Inflammatory macrophage (primary cell): ENCODE measurements at regions not wholly inside any gene's neighbourhood (a gene's known extent, or its start where the extent isn't known, plus 50 kb on each side); places are given as distances from the start of the nearest gene placed in this dataset.
A peak's percentile ranks its signal among the peaks of the same experiment; 100 is the strongest.

Source experiments
- DNase-seq, 2 donors: peaks; one replicate each; pipeline ENCODE4 v3.0.0-alpha.2; 2020 to 2022

GRCh38 chr10:4006051-4006450 lies 221.0 kb upstream of the KLF6 start:
- peak; percentile 85 to 87 for DNase-seq

DNA sequence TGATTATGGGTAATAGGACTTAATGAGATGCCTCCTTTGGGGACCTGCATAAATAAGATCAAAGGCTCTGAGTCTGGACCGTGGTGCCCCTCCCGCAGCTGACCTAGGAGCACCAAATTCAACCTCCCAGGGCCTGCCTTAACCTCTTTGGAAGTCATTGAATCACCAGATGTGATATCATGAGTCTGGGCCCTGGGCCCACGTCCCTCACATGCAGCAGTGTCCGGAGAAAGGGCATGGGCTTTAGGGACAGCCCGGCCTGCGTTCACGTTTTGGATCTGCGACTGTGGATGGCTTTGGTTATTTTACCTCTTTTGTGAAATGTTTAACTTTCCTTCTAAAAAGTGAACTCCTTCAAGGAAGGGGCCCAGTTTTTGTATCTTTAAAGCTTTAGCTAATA lies 220.0 kb upstream of the KLF6 start:
- no peak for DNase-seq

DNA sequence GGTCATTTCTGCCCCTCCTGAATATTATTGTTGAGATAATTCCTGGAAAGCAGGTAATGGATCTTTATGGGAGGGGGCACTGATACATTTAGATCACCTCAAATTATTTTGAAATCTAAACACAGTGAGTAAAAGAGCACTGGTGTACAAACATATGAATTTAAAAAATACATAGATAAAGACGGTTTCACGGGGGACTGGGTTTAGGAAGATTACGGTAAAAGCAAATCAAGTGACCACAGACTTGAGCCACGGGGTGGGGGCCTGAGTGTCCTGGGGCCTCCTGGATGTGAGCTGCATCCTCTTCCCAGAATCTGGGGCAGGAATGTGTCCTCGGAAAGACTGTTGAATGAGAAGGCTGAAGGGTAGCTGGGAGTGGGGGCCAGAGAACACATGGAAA lies 219.1 kb upstream of the KLF6 start:
- no peak for DNase-seq

GRCh38 chr10:4003348-4003973 lies 218.5 kb upstream of the KLF6 start:
- no peak for DNase-seq

DNA sequence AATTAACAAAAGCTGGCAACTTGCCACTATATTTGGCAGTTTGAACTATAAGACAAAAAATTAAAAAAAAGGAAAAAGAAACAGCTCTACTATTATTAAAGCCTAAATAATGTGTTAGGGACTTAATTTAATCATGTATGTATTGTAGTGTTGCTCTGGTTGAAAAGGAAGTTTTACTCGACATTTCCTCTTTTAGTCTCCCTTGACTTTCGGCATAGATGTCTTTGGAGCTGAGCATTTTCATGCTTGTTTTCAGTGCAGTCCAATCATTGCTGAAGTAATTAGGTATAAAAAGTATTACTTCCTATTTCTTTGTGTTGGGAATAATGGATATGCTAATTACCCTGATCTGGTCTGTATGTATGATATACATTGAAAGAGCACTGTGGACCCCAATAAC lies 216.8 kb upstream of the KLF6 start:
- DNase-seq: peak; percentile 39 to 43

- no peak for DNase-seq
Measured at GRCh38 chr10:3999642-4000041, 214.6 kb upstream of the KLF6 start.

GRCh38 chr10:3996697-3997096 lies 211.7 kb upstream of the KLF6 start:
- no peak for DNase-seq

DNA sequence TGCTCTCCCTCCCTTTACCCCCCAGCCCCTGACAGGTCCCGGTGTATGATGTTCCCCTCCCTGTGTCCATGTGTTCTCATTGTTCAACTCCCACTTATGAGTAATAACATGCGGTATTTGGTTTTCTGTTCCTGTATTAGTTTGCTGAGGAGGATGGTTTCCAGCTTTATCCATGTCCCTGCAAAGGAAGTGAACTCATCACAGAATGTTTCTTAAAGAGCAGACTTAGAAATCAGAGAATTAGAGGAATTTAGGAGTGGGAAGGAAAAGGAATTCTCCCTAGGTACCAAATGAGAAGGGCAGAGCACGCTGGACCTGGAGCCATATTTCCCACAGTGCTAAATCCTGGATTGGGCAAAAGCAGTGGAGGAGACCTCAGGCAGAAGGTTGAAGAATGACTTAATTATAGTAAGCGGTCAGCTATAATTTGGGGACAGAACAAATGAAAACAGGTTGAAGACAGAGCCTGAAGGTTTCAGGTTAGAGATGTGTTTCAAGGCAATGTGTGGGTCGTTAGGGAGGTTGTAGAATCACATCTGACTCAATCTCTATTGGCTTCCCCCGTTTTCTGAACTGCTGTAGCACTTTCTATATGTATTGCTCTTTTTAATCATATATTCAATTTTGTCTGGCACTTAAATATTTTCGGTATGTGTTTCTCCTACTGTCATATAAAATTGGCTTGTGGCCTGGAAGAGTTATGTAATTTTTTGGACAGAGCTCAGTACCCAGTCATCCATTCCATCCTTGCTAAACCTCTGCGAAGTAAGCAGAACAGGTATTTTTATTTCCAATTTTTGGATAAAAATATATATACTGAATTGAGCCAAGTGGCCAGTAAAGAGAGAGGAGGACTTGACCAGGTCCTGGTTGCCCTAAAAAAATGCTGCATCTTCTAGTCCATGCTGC lies 210.5 kb upstream of the KLF6 start:
- peak in 1 of 2 donors; percentile 33 for DNase-seq

DNA sequence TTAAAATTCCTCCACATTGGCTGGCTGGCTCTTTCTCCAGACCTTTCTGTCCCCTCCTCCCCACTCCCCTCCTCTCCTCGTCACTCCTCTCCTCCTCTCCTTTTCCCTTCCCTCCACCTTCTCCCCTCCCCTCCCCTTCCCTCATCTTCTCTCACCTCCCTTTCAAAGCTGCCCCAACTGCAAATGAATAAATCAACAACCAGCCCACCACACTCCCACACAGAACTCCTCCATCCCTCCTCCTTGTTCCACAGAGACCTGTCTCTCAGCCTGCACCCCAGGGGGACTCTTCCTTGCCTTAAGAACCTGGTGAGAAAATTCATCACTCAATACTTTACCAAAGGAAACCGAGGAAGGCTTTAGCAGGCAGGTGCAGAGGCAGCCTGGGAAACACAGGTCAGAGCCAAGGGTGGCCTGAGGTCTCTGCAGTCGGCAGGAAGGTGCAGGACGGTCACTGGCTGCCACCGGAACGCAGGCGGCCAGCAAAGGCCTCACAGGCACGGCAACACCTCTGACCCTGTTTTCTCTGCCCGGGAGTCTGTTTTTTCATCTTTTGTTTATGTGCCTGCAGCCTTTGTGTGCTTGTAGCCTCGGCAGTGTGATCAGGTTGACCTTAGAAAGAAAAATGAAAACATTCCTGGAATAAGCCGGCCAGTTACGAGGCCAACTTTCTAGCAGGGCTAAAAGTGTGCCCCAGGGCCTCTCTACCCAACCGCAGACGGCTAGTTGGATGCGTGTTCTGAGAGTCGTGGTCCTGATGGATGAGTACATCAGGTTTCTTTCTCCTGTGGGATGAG lies 207.6 kb upstream of the KLF6 start:
- DNase-seq: no peak

DNA sequence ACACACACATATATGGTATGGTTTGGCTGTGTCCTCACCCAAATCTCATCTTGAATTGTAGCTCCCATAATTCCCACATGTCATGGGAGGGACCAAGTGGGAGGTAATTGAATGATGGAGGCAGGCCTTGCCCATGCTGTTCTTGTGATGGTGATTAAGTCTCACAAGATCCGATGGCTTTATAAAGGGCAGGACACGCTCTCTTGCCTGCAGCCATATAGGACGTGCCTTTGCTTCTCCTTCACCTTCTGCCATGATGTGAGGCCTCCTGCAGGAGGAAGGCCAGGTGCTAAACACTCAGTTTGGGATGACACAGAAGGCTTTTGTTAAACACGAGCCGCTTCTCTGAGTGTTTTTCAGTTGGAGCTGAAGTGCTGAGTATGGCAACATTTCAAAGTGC lies 205.3 kb upstream of the KLF6 start:
- no peak for DNase-seq

GRCh38 chr10:3987143-3987974 lies 202.3 kb upstream of the KLF6 start:
- no peak for DNase-seq

DNA sequence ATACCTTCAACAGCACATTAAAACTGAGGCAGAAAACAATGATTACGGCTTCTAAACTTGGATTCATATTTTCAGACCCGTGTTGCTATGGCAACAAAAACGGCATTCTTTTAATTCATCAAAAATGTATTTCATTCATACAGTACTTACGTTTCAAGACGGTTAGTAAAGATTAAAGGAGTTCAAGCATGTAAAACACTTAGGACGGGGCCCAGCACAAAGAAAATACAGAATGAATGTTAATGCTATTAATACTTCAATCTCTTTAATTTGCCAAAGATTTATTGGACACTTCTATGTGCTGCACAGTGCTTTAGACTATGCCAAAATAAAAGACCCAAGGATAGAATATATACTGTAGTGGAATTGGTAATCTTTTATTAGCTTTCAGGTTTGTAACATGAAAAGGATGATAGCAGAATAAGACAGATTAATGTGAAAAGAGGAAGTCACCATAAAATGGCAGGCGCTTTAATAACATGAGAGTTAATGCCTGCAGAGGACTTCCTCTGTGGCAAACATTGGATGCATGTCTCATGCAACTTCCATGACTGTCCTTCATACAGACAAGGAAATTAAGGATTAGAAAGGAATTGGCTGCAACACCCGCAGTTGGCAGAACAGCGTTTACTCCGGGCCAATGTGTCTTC lies 201.6 kb upstream of the KLF6 start:
- peak; percentile 11 to 15 for DNase-seq

DNA sequence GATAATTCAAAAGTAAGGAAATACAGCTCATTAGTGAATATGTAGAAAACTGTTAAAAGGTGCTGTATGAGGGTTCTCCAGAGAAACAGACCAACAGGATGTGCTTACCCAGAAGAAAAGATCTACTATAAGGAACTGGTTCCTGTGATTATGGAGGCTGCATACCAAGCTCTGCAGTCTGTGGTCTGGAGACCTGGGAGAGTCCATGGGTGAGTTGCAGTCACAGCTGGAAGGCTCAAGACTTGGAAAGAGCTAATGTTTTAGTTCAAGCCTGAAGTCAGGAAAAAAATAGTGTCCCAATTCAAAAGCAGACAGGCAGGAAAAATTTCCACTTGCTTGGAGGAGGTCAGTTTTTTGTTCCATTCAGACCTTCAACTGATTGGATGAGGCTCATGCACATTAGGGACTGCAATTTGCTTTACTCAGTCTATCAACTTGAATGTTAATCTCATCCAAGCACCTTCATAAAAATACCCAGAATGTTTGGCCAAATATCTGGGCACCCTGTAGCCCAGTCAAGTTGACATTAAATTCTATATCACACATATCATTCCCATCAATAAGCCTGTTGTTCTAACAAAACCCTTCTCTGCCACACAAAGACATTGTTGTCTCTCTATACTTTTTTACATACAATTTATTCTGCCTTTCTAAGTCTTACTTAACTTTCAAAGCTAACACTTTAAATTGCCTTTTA lies 197.9 kb upstream of the KLF6 start:
- no peak for DNase-seq

DNA sequence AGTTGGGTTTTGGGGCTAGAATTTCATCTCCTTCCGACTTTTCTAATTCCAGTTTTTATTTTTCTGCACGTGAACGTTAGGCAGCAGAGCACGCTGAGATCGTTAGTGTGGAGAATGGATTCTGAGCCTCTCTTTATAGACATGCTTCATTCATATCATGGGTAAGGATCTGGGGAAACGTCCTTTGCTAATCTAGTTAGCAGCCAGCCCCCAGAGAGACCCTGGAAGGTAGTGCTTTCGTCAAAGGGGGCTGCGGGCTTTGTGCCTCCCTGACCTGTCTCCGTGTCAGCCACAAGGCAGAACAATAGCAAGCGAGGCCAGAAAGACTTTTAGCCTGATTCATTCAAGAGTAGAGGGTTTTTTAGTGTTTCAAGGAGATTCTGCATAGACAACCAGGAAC lies 196.3 kb upstream of the KLF6 start:
- DNase-seq: no peak

DNA sequence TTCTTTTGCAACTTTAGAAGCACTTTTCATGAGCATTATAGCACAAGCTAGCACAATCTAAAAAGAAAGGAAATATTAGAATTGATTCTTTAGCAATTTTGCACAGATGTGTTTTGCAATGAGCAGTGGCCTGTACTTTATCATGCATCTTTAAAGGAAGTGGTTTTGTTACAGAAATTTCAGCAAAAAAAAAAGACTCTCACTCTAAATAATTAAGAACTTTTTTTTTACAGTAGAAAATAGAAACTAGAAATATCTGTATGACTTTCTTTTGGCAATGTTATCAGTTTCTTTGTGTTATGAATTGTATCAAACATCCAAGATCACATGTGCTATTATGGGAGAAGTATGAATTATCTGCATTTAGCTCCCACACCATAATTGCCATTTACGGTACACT lies 195.7 kb upstream of the KLF6 start:
- peak; percentile 22 to 62 for DNase-seq

DNA sequence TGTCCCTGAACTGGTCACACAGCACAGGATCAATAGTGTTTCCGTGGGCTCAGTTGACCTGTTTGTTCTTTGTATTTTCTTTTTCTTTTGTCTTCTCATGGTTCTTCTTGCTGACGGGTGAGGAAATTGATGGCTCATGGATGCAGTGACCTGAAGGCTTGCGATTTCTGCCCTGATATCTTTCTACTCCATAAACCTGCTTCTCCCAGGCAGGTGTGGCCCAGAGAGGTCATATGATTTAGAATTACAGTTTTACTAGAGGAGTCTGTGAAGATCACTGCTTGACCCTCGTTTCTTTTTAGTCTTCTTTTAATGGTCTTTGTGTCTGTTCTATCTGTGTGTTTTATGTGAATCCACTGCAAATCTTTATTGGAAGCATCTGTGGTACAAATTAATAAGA lies 195.1 kb upstream of the KLF6 start:
- DNase-seq: no peak

DNA sequence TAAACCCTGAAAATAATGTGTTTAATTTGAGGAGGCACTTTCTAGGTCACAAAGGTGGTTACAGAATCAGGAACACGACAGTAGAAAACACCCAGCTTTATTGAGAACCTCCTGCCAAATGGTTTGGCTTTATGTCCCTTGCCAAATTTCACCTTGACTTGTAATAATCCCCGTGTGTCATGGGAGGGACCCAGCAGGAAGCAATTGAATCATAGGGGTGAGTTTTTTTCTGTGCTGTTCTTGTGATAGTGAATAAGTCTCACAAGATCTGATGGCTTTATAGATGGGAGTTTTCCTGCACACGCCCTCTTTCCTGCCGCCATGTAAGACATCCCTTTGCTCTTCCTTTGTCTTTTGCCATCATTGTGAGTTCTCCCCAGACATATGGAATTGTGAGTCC lies 193.8 kb upstream of the KLF6 start:
- DNase-seq: peak in 1 of 2 donors; percentile 24

DNA sequence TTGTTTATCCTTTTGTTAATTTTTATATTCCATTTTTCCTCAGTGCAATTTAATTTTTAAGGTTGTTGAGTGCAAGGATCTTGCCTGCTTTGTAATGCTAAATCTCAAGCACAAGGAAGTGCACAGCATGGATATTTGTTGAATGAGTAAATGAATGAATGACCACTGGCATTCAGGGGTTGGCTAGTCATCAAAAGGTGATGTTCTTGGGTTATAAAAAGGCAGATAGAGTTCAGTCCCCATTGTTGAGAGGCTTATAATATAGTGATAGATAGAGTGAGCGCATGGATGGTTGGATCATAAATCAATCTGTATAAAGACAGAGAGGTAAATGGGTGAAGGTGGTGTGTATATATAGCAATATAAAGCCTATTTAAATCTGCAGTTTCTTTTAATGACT lies 193.2 kb upstream of the KLF6 start:
- no peak for DNase-seq

DNA sequence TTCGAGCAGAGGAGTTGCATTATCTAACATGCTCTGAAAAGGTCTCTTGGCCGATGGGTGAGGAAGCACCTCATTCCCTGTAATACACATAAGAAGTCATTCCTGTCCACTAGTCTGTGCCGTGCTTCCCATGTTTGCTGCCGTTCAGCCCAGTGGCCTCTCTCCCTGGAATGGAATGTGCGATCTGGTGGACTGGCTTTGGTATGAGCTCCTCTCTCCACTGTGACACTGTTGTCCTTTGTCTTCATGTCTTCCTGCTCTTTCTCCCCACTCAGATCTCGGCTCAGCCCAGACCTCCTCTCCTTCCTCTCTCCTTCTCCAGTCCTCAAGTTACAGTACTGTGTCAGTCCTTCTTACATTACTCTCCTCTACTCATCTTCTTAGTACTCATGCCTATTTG lies 192.8 kb upstream of the KLF6 start:
- DNase-seq: no peak

- no peak for DNase-seq
Measured at GRCh38 chr10:3976718-3977117, 191.7 kb upstream of the KLF6 start.

- DNase-seq: no peak
Measured at GRCh38 chr10:3976171-3976570, 191.2 kb upstream of the KLF6 start.
